HCT116 (cell line): ENCODE measurements at regions not wholly inside any gene's neighbourhood (a gene's known extent, or its start where the extent isn't known, plus 50 kb on each side); places are given as distances from the start of the nearest gene placed in this dataset.

ENCODE experiments used
- ATAC-seq: fragments of 200-7000 bp; cut with Tn5 transposase; 2 replicates; pipeline ENCODE4 v1.9.1; 2020; ENCODE audit warnings: mild to moderate bottlenecking, moderate library complexity
- BruUV-seq: library from RNA; stranded (reverse); fragments of 400-500 nt; replicated peaks from 2 replicates; lab custom pipeline; 2021; lab: Mats Ljungman, UMichigan
- CTCF ChIA-PET: fragments of 300-600 bp; sonication (Branson Sonifier 250); formaldehyde crosslinking; loops from one replicate; lab custom pipeline; 2021; ENCODE audit warnings: antibody characterized with exemption; lab: Charles Lee
- POLR2A ChIA-PET: fragments of 300-600, 350-600 bp; sonication (Branson Sonifier 250); formaldehyde crosslinking; loops from one replicate; lab custom pipeline; 2021; ENCODE audit warnings: antibody characterized with exemption; lab: Charles Lee
- RAD21 ChIA-PET, 2 experiments: fragments of 300-600 bp; sonication (Branson Sonifier 250); formaldehyde crosslinking; loops; one replicate each; lab custom pipeline; 2023; ENCODE audit warnings: low total read pairs in 2 of 2; ENCODE audit not compliant: uncharacterized antibody in 2 of 2, unreplicated experiment in 2 of 2, low non-redundant PET in 1 of 2; lab: Charles Lee
- DNase-seq: peaks from one replicate; pipeline ENCODE4 v3.0.0-alpha.2; 2010; ENCODE audit warnings: low read depth, low spot score
- H2AFZ ChIP-seq: fragments of 200-600 bp; shearing (Covaris generic), sonication (generic); 2 replicates; pipeline ENCODE4 v1.6.1; 2017; ENCODE audit warnings: low read depth, mixed run types, mixed read lengths, antibody characterized with exemption, low read length; ENCODE audit not compliant: poor library complexity, severe bottlenecking
- H3K27ac ChIP-seq: 2 replicates; pipeline ENCODE4 v1.5.1; 2012; ENCODE audit warnings: low read depth, low read length
- H3K27me3 ChIP-seq: fragments of 200-600 bp; sonication (generic); 2 replicates; pipeline ENCODE4 v1.6.1; 2016; ENCODE audit warnings: mixed run types, low read length, mixed read lengths; ENCODE audit not compliant: insufficient read depth
- H3K36me3 ChIP-seq, 2 experiments: fragments of 200-500 bp in 1 of 2; fragments of 200-600 bp in 1 of 2; sonication (Bioruptor generic) in 1 of 2; sonication (generic) in 1 of 2; 2 replicates each; pipeline versions ENCODE4 v1.5.1 to v1.6.1; 2014 to 2016; ENCODE audit warnings: low read length in 2 of 2, inconsistent platforms in 1 of 2, mixed read lengths in 1 of 2, mixed run types in 1 of 2; ENCODE audit not compliant: insufficient read depth in 2 of 2, control insufficient read depth in 1 of 2
- H3K4me1 ChIP-seq, 2 experiments: fragments of 200-600 bp in 1 of 2; sonication (generic) in 1 of 2; 2 replicates each; pipeline versions ENCODE4 v1.5.1 to v1.6.1; 2012 to 2017; ENCODE audit warnings: low read length in 2 of 2, inconsistent platforms in 1 of 2, mild to moderate bottlenecking in 1 of 2, mixed read lengths in 1 of 2, mixed run types in 1 of 2, moderate library complexity in 1 of 2; ENCODE audit not compliant: insufficient read depth in 2 of 2, control insufficient read depth in 1 of 2
- H3K4me2 ChIP-seq: fragments of 200-600 bp; sonication (generic); 2 replicates; pipeline ENCODE4 v1.6.1; 2017; ENCODE audit warnings: mixed run types, low read length, mixed read lengths
- H3K4me3 ChIP-seq, 2 experiments: fragments of 200-600 bp in 1 of 2; sonication (generic) in 1 of 2; replicated peaks in 1 of 2; 2 replicates each; pipeline ENCODE4 v1.5.1; 2011 to 2016; ENCODE audit warnings: low read length in 2 of 2, control low read depth in 1 of 2, low read depth in 1 of 2, mild to moderate bottlenecking in 1 of 2, mixed read lengths in 1 of 2, mixed run types in 1 of 2
- H3K79me2 ChIP-seq: fragments of 200-600 bp; sonication (generic); 2 replicates; pipeline ENCODE4 v1.6.1; 2017; ENCODE audit warnings: mild to moderate bottlenecking, mixed run types, low read length, moderate library complexity, mixed read lengths; ENCODE audit not compliant: insufficient read depth
- H3K9ac ChIP-seq: fragments of 200-600 bp; sonication (generic); 2 replicates; pipeline ENCODE4 v1.6.1; 2016; ENCODE audit warnings: low read length, mixed read lengths
- H3K9me2 ChIP-seq: fragments of 200-600 bp; sonication (generic), shearing (Covaris generic); 2 replicates; pipeline ENCODE4 v1.6.1; 2017; ENCODE audit warnings: mixed run types, mild to moderate bottlenecking, moderate library complexity; ENCODE audit not compliant: insufficient read depth
- H3K9me3 ChIP-seq, 2 experiments: fragments of 200-500 bp in 1 of 2; fragments of 200-600 bp in 1 of 2; sonication (Bioruptor generic) in 1 of 2; sonication (generic) in 1 of 2; 2 replicates each; pipeline ENCODE4 v1.6.1; 2014 to 2017; ENCODE audit warnings: low read length in 2 of 2, mixed read lengths in 2 of 2, inconsistent platforms in 1 of 2, low read depth in 1 of 2, mild to moderate bottlenecking in 1 of 2, mixed run types in 1 of 2, moderate library complexity in 1 of 2; ENCODE audit not compliant: control insufficient read depth in 1 of 2, insufficient read depth in 1 of 2
- H4K20me1 ChIP-seq: fragments of 200-600 bp; sonication (generic), shearing (Covaris generic); 2 replicates; pipeline ENCODE4 v1.6.1; 2017; ENCODE audit warnings: mixed run types, mild to moderate bottlenecking, moderate library complexity; ENCODE audit not compliant: insufficient read depth
- ATF3 ChIP-seq: IDR thresholded peaks from 2 replicates; pipeline ENCODE4 v1.6.1; 2012
- CBX3 ChIP-seq: IDR thresholded peaks from 2 replicates; pipeline ENCODE4 v1.6.1; 2012; ENCODE audit warnings: low read depth
- CEBPB ChIP-seq: IDR thresholded peaks from 2 replicates; pipeline ENCODE4 v1.6.1; 2012; ENCODE audit warnings: low read depth
- EGR1 ChIP-seq: IDR thresholded peaks from 2 replicates; pipeline ENCODE4 v1.6.1; 2012; ENCODE audit warnings: low read depth
- EZH2 ChIP-seq: fragments of 200-600 bp; sonication (generic); IDR thresholded peaks from 2 replicates; pipeline ENCODE4 v1.6.1; 2017; ENCODE audit warnings: antibody characterized with exemption, mixed run types
- EZH2phosphoT487 ChIP-seq: fragments of 200-600 bp; IDR thresholded peaks from 2 replicates; pipeline ENCODE4 v1.6.1; 2018; ENCODE audit warnings: antibody characterized with exemption, borderline replicate concordance
- JUND ChIP-seq: IDR thresholded peaks from 2 replicates; pipeline ENCODE4 v1.6.1; 2012
- POLR2A ChIP-seq: IDR thresholded peaks from 2 replicates; pipeline ENCODE4 v1.7.0; 2011; ENCODE audit warnings: borderline replicate concordance; ENCODE audit not compliant: insufficient read depth, insufficient read length; ENCODE audit errors: extremely low read depth
- POLR2AphosphoS5 ChIP-seq: IDR thresholded peaks from 2 replicates; pipeline ENCODE4 v1.6.1; 2011; ENCODE audit warnings: mild to moderate bottlenecking, low read depth, low read length, moderate library complexity
- RAD21 ChIP-seq: IDR thresholded peaks from 2 replicates; pipeline ENCODE4 v1.6.1; 2012; ENCODE audit warnings: low read depth, mild to moderate bottlenecking
- REST ChIP-seq: IDR thresholded peaks from 2 replicates; pipeline ENCODE4 v1.6.1; 2012; ENCODE audit warnings: low read depth
- SIN3A ChIP-seq: IDR thresholded peaks from 2 replicates; pipeline ENCODE4 v1.6.1; 2012; ENCODE audit warnings: low read depth
- SP1 ChIP-seq: IDR thresholded peaks from 2 replicates; pipeline ENCODE4 v1.6.1; 2012; ENCODE audit warnings: low read depth
- TCF7L2 ChIP-seq: IDR thresholded peaks from 2 replicates; pipeline ENCODE4 v1.7.0; 2011; ENCODE audit warnings: borderline replicate concordance, inconsistent platforms; ENCODE audit not compliant: insufficient read depth, insufficient read length; ENCODE audit errors: extremely low read depth
- ZBTB33 ChIP-seq: IDR thresholded peaks from 2 replicates; pipeline ENCODE4 v1.6.1; 2011; ENCODE audit warnings: mild to moderate bottlenecking, low read length, moderate library complexity; ENCODE audit not compliant: insufficient replicate concordance; ENCODE audit errors: extremely low read depth
- ZFX ChIP-seq: fragments of 450-650 bp; IDR thresholded peaks from 2 replicates; pipeline ENCODE4 v1.6.1; 2017
- ZNF274 ChIP-seq: fragments of 200-500 bp; sonication (Bioruptor generic); IDR thresholded peaks from 2 replicates; pipeline ENCODE4 v1.6.1; 2014; ENCODE audit warnings: mild to moderate bottlenecking, low read depth, low read length, inconsistent platforms
- intact Hi-C: fragments of 100-400 bp; cut with micrococcal nuclease; formaldehyde crosslinking; loops from 2 replicates; pipeline ENCODE4 v1.10.0; 2022
- TF ChIP-seq, protein P1 (sequence below), 3 experiments: fragments of 200-600 bp in 1 of 3; sonication (generic) in 1 of 3; IDR thresholded peaks in 2 of 3; conservative IDR thresholded peaks in 1 of 3; 2 replicates each; pipeline ENCODE4 v1.5.1; 2012 to 2017; ENCODE audit warnings: low read depth in 2 of 3, low read length in 2 of 3, antibody characterized with exemption in 1 of 3, borderline replicate concordance in 1 of 3, control low read depth in 1 of 3, mild to moderate bottlenecking in 1 of 3, mixed read lengths in 1 of 3, mixed run types in 1 of 3, moderate library complexity in 1 of 3; ENCODE audit not compliant: insufficient read depth in 1 of 3

GRCh38 chr14:62216121-62216520 is 453.9 kb downstream of the SNAPC1 start:
- Histone ChIP-seq H3K4me3 (no peak overlapping the region), H3K79me2 (no peaks in the 10 kb centered on the region), H2AFZ (no peak overlapping the region), H3K36me3 (no peaks in the 10 kb centered on the region), H4K20me1 (no peaks in the 10 kb centered on the region), H3K9me3 (no peaks in the 10 kb centered on the region; a peak in 1 of 4 replicates), H3K9me2 (no peaks in the 10 kb centered on the region), H3K27ac (no peak overlapping the region), H3K4me1 (no peaks in the 10 kb centered on the region), H3K4me2 (no peak overlapping the region), H3K9ac (no peak overlapping the region), H3K27me3 (no peaks in the 10 kb centered on the region)
- ChIA-PET POLR2A (no interaction called here), CTCF (no interaction called here), RAD21 (no interaction called here)
- intact Hi-C loops, result no loop called here
- ATAC-seq (no peak), DNase-seq (no peak)
- no TSS peak for BruUV-seq
- no peak for TF ChIP-seq CEBPB
- no peak for TF ChIP-seq EGR1
- TF ChIP-seq ZBTB33, result no peak
- no peak for TF ChIP-seq EZH2
- TF ChIP-seq, protein P1, sequence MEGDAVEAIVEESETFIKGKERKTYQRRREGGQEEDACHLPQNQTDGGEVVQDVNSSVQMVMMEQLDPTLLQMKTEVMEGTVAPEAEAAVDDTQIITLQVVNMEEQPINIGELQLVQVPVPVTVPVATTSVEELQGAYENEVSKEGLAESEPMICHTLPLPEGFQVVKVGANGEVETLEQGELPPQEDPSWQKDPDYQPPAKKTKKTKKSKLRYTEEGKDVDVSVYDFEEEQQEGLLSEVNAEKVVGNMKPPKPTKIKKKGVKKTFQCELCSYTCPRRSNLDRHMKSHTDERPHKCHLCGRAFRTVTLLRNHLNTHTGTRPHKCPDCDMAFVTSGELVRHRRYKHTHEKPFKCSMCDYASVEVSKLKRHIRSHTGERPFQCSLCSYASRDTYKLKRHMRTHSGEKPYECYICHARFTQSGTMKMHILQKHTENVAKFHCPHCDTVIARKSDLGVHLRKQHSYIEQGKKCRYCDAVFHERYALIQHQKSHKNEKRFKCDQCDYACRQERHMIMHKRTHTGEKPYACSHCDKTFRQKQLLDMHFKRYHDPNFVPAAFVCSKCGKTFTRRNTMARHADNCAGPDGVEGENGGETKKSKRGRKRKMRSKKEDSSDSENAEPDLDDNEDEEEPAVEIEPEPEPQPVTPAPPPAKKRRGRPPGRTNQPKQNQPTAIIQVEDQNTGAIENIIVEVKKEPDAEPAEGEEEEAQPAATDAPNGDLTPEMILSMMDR (IDR thresholded peaks at IDR 0.05 in 2 of 3, conservative IDR thresholded peaks at IDR 0.05 in 1 of 3; ENCODE audit: borderline replicate concordance in 1 of 3, insufficient read depth in 1 of 3, low read depth in 2 of 3, low read length in 2 of 3), result no peak
- no peak for TF ChIP-seq REST
- TF ChIP-seq SP1, result no peak
- TF ChIP-seq ATF3, result no peak
- no peak for TF ChIP-seq POLR2A
- no peak for TF ChIP-seq TCF7L2
- no peak for TF ChIP-seq SIN3A
- TF ChIP-seq POLR2AphosphoS5, result no peak
- TF ChIP-seq JUND, result no peak
- no peak for TF ChIP-seq ZFX
- TF ChIP-seq RAD21, result no peak
- TF ChIP-seq ZNF274, result no peak
- no peak for TF ChIP-seq EZH2phosphoT487
- no peak for TF ChIP-seq CBX3
